PC-9 (cell line): ENCODE measurements at regions not wholly inside any gene's neighbourhood (a gene's known extent, or its start where the extent isn't known, plus 50 kb on each side); places are given as distances from the start of the nearest gene placed in this dataset.

ENCODE experiments used
- EZH2 ChIP-seq: fragments of 200-600 bp; sonication (generic); IDR thresholded peaks from 2 replicates; pipeline ENCODE4 v1.8.0; 2017; ENCODE audit warnings: antibody characterized with exemption, low read depth
- TF ChIP-seq, protein P1 (sequence below): fragments of 200-600 bp; sonication (generic); conservative IDR thresholded peaks from 2 replicates; pipeline ENCODE4 v1.6.1; 2017; ENCODE audit warnings: mixed run types, antibody characterized with exemption, mild to moderate bottlenecking, moderate library complexity

DNA sequence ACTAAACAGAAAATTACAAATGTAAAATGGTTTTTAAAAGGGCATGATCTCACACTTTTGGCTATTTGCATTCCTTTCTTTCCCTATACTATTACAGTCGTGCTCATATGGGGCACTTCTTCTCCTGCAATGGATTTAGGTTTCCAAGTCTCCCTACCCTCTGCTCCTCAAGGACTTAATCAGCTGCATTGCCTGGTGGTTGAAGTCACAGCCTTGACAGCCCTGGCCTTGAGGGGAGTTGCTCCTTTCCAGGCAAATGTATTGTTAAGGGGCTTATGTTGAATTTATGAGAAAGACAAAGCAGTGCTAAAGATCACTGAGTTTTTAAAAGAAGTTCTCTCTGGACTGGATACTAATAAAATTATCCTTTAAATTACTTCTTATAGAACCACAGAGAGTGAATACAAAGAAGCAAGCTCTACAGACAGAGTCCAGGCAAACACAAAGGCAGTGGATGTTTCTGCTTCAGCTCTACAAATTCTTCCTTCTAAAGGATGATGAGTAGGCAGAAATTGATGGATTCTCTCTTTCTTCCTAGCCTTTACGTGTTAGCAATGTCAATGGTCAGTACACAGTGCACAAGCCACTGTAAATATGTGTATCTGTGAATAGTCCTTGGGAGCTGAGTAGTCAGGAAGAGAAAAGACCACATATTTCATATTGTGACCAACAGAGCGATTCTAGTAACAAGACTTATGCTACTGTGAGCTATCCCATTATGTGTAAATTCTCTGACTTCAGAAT, 390.9 kb downstream of the TBC1D4 start:
- TF ChIP-seq, protein P1, sequence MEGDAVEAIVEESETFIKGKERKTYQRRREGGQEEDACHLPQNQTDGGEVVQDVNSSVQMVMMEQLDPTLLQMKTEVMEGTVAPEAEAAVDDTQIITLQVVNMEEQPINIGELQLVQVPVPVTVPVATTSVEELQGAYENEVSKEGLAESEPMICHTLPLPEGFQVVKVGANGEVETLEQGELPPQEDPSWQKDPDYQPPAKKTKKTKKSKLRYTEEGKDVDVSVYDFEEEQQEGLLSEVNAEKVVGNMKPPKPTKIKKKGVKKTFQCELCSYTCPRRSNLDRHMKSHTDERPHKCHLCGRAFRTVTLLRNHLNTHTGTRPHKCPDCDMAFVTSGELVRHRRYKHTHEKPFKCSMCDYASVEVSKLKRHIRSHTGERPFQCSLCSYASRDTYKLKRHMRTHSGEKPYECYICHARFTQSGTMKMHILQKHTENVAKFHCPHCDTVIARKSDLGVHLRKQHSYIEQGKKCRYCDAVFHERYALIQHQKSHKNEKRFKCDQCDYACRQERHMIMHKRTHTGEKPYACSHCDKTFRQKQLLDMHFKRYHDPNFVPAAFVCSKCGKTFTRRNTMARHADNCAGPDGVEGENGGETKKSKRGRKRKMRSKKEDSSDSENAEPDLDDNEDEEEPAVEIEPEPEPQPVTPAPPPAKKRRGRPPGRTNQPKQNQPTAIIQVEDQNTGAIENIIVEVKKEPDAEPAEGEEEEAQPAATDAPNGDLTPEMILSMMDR, result no peak
- no peak for TF ChIP-seq EZH2
